HG03354 (cell line): ENCODE measurements at regions not wholly inside any gene's neighbourhood (a gene's known extent, or its start where the extent isn't known, plus 50 kb on each side); places are given as distances from the start of the nearest gene placed in this dataset.

Source experiments
- ATAC-seq: cut with Tn5 transposase; IDR thresholded peaks from one replicate; pipeline ENCODE4 v1.9.1; 2021; ENCODE audit warnings: mild to moderate bottlenecking; ENCODE audit not compliant: unreplicated experiment, poor library complexity, severe bottlenecking

DNA sequence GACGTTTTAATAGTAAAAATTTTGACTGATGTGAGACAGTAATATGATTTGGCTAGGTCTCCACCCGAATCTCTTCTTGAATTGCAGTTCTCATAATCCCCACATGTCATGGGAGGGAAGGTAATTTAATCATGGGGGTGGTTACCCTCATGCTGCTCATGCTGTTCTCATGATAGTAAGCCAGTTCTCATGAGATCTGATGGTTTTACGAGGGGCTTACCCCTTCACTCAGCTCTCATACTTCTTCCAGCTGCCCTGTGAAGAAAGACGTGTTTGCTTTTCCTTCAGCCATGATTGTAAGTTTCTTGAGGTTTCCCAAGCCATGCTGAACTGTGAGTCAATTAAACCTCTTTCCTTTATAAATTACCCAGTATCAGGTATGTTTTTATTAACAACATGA lies 327.0 kb upstream of the CDH7 start:
- ATAC-seq: no peak

DNA sequence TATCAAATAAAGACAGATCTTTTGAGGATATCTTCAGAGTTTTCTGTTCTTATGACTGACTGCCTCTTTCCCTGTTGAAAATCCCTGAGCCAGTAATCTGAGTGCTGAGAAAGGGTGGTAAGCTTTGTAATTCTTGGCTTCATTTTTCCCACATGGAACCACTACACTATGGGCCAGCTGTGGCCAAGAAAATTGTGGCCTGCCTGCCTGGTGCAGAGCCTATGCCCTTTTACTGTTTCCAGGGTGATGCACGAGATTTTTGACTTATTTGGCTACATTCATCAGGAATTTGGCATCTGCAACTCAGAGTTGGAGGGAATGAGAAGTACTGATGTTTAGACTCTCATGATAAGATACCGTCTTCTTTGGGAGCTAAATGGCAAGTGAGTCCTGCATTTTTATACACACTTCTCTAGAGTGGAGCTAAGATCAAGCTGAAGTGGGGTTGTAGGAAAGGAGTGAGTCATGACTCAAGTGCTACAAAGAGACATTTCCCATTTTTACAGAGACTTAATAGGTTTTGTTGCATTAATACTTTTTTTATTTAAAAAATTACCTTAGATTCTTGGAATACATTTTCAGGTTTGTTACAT lies 328.2 kb upstream of the CDH7 start:
- no peak for ATAC-seq

DNA sequence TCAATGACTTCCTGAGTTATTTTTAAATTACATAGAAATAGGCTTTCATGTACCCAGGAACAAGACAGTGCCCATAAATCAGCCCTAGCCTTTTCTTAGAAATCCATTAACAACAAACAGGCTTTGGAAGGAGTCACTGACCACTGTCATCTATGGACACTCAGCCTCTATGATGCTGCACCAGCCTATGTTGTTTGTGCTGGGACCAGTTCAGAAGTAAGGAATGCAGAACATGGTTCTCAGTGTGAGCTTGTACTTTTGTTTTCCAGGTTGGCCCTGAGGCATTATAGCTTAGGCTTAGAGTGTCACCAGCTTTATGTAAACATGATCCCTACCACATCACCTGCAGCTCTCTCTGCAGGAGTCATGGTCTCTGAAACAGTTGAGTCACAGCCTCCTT lies 335.7 kb upstream of the CDH7 start:
- ATAC-seq: no peak

DNA sequence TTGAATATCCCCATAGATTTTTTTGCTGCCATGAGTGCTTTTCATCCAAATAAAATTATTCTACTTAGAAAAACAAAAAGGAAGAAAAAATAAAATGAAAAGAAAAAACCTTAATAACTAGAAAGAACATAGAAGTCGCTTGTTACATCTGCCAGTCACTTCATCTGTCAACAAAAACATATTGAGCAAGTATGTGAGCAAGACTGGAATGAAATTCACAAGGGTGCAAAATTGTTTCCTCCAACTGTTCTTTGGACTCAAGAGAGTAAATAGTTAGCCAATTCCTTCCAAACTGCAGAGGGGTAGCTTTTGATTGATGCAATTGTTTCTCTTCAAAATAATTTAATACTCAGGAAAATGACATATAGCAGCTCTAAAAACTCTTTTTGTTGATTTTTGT lies 336.3 kb upstream of the CDH7 start:
- no peak for ATAC-seq

DNA sequence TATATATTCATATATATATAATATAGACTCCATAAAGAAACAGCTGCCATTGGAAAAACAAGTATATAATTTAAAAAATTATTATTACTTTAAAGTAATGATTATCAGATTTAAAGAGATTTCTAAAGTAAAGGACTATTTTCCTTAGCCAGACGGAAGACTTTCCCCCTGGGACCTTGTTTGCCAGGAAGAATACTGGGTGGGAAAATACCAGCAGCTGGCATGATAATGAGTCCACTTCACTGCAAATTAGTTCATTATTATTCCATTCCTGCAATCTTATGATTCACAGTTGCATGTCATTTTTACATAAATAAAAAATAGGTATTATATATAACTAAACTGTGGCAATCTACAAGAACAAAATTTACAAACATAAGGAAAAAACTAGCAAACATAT lies 339.8 kb upstream of the CDH7 start:
- ATAC-seq: no peak

DNA sequence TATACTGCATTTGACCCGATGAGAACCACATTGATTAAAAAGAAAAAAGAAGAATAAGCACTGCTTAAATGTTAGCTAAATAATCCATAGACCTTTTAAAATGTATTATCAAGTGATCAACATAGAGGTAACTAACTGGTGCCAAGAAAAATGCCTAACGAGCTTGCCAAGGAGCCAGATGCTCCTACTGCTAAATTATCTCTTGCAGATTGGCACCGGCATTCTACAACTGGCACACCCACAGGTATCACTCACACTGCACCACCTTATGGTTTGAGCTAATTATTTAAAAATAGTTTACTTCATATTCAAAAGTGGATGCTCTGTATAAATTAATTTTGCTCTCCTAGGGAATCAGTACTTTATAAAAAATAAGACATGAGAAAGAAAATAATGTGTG lies 341.6 kb upstream of the CDH7 start:
- ATAC-seq: no peak

DNA sequence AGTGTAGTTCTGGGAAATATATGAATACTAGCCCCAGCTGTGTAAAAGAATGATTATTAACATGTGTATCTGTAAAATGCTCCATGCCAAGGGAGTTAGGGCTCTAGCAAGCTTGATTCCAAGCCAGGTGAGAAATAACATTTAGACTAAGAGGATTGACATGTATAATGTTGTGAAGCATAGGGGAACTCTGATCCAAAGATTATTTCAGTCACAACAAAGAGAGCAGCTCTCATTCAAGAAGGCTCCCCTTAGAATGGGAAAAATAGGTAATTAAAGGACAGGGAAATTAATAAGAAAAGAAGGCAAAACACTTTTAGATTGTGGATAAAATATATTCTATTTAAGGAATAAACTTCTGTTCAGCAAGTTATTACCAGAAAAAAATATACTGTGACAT lies 347.3 kb upstream of the CDH7 start:
- no peak for ATAC-seq

DNA sequence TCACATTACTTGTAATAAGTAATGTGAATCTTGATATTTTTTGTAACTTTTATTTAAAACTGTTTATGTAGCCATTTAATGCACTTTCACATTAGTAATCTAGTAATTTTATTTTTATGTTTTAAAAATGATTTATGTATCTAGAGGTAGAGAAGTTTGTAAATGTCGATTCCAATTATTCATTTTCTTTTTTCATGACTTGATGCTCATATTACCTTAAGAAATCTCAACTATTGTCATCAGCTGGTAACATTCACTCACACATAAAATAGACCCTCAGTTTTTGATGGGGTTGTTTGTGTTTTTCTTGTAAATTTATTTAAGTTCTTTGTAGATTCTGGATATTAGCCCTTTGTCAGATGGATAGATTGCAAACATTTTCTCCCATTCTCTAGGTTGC lies 351.7 kb upstream of the CDH7 start:
- ATAC-seq: no peak

DNA sequence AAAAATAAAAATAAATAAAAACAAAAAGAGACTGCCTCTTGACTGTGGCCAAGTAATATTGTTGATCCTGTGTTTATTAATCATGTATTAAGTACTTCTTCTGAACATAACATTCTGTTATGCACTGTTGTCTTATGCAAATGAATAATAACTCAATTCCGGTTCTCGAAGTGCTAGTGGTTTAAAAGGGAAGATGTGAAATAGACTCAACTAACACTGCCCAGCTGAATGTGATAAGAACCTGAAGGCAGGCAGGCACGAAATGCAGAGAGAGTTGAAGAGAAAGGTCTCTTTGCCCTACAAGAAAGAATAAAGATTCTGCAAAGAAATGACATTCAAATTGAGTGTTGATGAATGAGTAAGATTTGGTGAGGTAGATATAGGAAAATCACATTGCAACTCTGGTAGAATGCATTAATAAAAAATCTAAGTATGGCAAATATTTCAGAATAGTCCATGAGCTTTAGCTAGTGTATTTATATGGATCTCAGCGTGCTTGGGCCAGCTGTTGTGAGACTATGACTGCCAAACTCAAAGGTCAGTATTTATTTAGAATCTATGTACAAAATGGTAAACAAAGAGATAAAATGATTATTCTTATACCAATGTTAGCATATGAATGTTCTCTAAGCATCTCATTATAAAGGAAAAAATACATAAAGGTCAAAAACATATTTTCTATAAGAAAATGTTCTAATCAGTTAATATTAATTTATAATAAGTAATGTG lies 352.3 kb upstream of the CDH7 start:
- no peak for ATAC-seq

DNA sequence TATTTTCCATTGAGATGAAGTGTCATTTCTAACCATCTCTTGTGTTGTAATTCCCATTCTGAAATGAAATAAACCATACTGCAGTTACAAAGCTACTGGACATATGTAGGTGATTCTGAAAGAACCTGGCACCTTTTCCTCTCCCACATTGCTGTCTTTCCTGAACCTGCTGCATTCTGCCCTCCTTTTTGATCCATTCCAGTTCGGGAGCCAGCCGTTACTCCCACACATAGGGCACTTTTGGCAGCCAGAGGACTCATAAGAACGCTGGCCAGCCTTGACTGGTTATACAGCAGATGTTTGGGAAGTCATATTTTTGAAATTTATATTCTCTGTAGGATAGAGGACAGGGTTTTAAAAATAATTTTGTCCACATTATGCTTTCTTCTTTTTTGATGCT lies 369.8 kb upstream of the CDH7 start:
- ATAC-seq: no peak

DNA sequence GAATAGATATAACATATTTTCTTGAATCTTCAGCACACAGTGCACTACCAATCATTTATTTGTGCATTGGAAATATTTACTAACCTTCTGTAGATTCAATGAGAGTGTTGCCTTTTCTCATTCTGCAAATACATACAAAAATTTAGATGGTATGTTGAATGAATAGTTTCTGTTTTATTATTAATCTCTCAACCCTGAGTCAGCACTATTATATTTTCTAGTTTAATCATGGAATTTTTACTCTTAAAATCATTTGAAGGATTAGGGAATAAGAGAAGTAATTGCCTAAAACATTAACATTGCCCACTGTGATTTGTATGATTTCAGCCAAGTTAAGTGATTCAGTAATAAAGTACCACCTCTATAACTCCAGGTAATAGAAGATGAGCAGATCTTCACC lies 370.2 kb upstream of the CDH7 start:
- ATAC-seq: no peak

DNA sequence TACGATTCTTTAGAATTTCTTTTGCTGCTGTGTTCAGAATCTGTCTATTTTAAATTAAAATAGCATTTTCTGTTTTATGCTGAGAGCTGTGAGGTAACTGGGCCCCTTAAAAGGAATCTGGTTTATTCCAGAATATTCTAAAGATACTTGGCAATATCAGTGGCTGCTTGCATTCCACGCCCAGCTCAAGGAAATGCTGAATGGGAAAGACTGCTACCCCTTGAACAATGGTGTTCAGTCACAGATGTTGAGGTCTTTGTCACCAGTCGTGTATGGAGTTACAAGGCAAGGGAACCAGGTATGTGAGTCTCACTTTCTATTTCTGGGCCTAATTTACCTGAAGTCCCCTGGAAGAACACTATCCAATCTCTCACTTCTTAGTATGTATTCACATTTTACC lies 377.9 kb upstream of the CDH7 start:
- no peak for ATAC-seq

DNA sequence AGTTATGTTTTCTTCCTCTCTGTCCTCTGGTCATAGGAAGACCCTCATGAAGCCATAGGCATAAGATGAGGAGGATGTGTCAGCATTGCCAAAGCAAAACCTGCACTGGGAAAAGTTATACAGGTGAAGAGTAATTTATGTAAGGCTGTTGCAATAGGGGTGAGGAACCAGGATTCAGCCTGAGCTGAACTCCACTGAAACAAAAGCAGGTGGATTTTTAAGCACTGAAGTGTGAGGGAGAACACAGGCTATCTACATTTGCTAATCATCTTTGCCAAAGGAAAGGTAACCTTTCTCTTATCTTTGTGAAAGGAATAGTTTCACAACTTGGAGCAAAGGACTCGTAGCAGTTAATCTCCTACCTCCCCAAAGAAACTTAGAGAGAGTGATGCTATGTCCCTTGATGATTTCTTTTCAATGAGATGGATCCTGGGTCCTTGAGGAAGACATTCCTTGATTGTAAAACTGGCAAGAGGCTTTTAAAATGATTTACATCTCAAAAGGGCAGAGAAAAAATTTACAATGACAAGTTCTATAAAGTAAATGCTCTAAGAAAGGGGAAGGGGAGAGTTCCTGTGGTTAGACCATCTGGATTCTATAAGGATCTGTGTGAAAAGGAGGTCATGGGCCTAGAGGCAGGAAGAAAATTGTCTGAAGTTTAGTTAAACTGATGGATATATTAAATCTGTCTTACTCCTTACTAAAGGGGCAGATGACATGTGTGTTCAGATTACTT lies 385.4 kb upstream of the CDH7 start:
- ATAC-seq: no peak

DNA sequence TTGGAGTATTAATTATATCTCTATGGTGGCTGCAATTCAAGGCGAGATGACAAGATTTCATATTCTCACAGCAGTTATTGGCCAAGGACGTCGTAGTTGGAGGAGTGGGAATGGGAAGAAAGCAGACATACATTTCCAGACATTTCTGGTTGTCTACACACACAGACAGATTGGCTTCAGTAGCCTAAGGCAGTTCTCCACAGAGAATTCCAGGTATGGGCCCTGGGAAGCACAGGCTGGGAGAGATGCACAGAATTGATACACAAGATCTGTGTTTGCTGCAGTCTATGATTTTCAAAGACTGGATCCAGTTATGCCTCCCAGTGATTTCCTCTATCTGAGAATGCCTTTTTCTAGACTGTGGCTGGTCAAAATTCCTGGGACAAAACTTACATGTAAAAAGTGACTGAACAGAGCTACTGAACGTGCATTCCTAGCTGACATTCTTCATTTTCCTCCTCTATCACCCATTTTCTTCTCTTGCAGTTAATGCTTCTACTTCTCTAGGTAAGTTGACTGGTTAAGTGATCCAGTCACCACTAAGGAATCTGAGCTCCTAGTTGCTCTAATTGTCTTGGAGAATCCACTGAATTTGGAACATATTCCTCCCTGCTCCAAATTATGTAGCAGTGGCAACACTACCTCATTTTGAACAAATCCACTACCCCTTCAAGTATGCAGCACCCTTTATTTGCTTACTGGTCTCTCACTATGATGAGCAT lies 386.7 kb upstream of the CDH7 start:
- ATAC-seq: no peak

DNA sequence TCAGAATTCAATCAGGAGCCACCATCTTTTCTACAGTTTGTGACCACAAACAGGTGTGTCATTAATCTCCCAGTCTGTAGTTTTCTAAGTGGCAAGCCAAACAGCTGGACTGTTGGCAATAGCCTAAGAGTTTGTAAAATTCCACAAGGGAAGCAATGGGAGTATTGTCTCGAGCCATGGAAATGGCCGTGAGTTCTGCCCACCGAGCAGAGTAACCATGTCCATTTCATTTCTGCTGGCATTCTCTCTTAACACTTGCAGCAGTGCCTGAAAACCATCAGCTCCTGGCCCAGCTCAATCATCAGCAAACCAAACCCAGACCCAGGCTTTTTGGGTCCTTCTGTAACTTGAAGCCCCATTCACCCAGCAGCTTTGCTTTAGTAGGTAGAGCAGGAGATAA lies 387.8 kb upstream of the CDH7 start:
- no peak for ATAC-seq

DNA sequence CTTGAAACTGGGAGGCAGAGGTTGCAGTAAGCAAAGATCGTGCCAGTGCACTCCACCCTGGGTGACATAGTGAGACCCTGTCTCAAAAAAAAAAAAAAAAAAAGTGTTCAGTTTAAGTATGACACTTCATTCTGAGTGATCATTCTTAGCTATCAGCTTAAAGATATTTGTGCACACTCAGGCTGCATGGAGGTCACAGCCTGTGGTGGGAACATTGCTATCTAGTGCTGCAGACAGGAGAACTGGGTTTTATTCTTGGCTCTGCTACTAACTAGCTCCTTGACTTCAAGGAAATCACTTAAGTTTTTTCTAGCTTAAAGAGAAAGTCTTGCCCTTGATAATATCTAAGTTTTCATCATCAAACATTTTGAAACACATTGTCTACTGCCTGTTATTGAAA lies 391.3 kb upstream of the CDH7 start:
- no peak for ATAC-seq

DNA sequence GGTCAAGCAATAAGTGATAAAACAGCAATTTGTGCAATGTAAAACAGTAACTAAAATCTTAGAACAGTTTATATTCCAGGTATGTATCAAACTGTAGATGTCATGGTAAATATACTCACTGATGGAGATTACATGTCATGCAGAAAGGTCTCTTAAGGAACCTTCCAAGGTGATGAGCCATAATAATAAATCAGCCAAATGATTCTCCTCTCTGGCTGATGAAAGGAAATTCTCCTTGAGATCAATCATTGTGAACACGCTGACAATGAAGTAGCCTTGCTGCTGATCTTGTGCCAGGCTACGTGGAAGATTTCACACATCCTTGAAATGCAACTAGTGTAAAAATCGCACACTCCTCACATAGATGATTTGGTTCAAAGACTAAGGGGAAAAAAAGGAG lies 392.5 kb upstream of the CDH7 start:
- no peak for ATAC-seq

DNA sequence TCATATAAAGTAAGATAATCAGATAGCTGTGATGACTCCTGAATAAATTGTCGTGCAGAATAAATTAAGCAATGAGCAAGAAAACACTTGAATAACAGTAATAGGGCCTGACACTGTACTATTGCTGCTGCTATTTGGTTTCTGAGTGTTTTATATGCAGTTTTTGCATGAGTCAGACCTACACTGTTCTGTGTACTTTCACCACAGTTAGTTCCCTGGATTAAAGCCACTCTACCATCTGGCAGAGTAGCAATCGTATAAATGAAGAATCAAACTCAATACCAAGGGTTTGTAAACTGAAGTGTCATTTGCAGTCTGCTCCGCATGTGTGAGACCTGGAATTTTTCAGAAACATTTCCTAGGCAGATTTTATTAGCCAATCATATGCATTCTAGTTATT lies 398.6 kb upstream of the CDH7 start:
- ATAC-seq: no peak

DNA sequence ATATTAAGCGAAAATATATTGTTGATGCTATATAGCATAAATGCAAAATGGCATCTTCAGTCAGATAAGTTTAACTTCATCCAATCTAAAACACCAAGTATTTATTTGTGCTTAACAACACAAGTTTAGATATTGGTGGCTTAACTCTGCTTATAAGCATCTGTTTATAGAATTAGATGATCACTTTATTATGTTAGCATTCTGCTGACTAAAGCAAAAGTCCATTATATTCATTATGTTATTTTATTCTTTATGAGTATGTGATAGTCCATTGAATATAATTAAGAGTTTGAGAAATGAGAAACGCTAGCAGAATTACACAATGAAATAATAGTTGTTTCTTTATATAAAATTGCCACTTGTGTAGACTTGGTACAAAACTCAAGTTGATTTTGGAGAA lies 401.2 kb upstream of the CDH7 start:
- no peak for ATAC-seq

DNA sequence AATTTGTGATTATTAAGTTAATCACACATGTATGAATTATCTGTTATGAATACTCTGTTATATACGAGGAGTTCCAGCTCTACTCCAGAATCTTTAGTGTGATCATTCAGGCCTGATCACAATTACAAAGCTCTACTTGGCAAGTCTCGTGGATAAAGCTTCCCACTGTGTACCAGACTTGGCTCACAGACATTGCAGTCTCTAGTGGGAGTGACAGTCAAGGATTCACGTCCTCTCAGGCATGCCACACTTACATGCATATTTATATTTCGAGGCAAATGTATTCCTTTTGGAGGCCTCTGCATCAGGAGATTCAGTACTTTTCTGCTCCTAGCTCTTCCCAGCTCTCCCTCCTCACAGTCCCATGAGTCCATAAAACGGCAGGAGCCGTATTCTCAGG lies 403.4 kb upstream of the CDH7 start:
- ATAC-seq: no peak

DNA sequence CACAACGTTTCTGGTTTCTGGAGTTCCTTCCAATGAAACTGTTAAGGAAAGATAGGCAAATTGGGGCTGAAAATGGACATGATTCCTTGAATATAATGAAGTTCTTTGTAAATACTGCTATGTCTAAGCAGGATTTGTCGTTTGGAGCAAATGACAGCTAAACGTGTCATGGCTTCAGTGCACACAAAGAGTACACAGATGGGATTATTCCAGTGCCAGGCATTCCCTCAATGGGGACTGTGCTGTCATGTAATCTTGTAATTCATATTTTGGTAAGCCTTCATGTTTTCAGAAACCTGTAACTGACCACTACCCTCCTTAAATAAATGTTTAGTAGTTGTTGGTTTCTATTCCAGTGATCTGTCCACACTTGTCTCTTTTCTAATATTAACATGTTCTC lies 404.7 kb upstream of the CDH7 start:
- no peak for ATAC-seq
